ENCODE measurements at regions not wholly inside any gene's neighbourhood (a gene's known extent, or its start where the extent isn't known, plus 50 kb on each side); places are given as distances from the start of the nearest gene placed in this dataset.
"Not testable (repeated sequence)": the region's sequence is repeated elsewhere in the genome, so short reads cannot be mapped to it uniquely, and the experiment has no call there.

DNA sequence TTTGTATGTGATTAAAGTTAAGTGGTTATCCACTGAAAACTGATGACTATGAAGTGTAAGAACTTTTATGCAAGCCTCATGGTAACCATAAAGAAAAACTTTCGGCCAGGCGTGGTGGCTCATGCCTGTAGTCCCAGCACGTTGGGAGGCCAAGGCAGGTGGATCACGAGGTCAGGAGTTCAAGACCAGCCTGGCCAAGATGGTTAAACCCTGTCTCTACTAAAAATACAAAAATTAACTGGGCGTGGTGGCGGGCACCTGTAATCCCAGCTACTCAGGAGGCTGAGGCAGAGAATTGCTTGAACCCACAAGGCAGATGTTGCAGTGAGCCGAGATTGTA lies 89.0 kb downstream of the TNFRSF13B start:
- TF ChIP-seq, protein P1, sequence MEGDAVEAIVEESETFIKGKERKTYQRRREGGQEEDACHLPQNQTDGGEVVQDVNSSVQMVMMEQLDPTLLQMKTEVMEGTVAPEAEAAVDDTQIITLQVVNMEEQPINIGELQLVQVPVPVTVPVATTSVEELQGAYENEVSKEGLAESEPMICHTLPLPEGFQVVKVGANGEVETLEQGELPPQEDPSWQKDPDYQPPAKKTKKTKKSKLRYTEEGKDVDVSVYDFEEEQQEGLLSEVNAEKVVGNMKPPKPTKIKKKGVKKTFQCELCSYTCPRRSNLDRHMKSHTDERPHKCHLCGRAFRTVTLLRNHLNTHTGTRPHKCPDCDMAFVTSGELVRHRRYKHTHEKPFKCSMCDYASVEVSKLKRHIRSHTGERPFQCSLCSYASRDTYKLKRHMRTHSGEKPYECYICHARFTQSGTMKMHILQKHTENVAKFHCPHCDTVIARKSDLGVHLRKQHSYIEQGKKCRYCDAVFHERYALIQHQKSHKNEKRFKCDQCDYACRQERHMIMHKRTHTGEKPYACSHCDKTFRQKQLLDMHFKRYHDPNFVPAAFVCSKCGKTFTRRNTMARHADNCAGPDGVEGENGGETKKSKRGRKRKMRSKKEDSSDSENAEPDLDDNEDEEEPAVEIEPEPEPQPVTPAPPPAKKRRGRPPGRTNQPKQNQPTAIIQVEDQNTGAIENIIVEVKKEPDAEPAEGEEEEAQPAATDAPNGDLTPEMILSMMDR (IDR thresholded peaks at IDR 0.05): not testable (repeated sequence)
- TF ChIP-seq POLR2A (IDR thresholded peaks at IDR 0.05): not testable (repeated sequence)

Data from lower leg skin (tissue), 3 donors.